IPS-15b (cell line): ENCODE measurements at regions not wholly inside any gene's neighbourhood (a gene's known extent, or its start where the extent isn't known, plus 50 kb on each side); places are given as distances from the start of the nearest gene placed in this dataset.

Experiments used
- H3K27me3 ChIP-seq: one replicate; pipeline ENCODE4 v1.6.1; 2013; ENCODE audit warnings: low read length; ENCODE audit not compliant: control insufficient read depth, insufficient read depth
- H3K36me3 ChIP-seq: one replicate; pipeline ENCODE4 v1.6.1; 2013; ENCODE audit warnings: low read length; ENCODE audit not compliant: control insufficient read depth, insufficient read depth
- H3K4me1 ChIP-seq: one replicate; pipeline ENCODE4 v1.6.1; 2013; ENCODE audit warnings: mild to moderate bottlenecking, low read length; ENCODE audit not compliant: control insufficient read depth, insufficient read depth
- H3K4me3 ChIP-seq: one replicate; pipeline ENCODE4 v1.5.1; 2013; ENCODE audit warnings: low read depth, low read length
- H3K9ac ChIP-seq: one replicate; pipeline ENCODE4 v1.6.1; 2013; ENCODE audit warnings: low read depth, mild to moderate bottlenecking, low read length
- H3K9me3 ChIP-seq: one replicate; pipeline ENCODE4 v1.6.1; 2013; ENCODE audit warnings: mild to moderate bottlenecking, low read length; ENCODE audit not compliant: control insufficient read depth, insufficient read depth

GRCh38 chr5:68463606-68464005 lies 248.1 kb downstream of the PIK3R1 start:
- Histone ChIP-seq H3K4me3 (no peak overlapping the region), H3K36me3 (no peaks in the 10 kb centered on the region), H3K27me3 (no peaks in the 10 kb centered on the region), H3K9ac (no peak overlapping the region), H3K4me1 (no peaks in the 10 kb centered on the region), H3K9me3 (no peaks in the 10 kb centered on the region)

GRCh38 chr5:68464424-68464823 lies 248.9 kb downstream of the PIK3R1 start:
- Histone ChIP-seq H3K9me3 (no peaks in the 10 kb centered on the region), H3K36me3 (no peaks in the 10 kb centered on the region), H3K4me1 (no peaks in the 10 kb centered on the region), H3K9ac (no peak overlapping the region), H3K27me3 (no peaks in the 10 kb centered on the region), H3K4me3 (no peak overlapping the region)

- Histone ChIP-seq H3K9me3 (no peaks in the 10 kb centered on the region), H3K4me1 (no peaks in the 10 kb centered on the region), H3K36me3 (no peaks in the 10 kb centered on the region), H3K4me3 (no peak overlapping the region), H3K9ac (no peak overlapping the region), H3K27me3 (no peaks in the 10 kb centered on the region)
Observed at GRCh38 chr5:68465133-68465532, 249.6 kb downstream of the PIK3R1 start.

- Histone ChIP-seq H3K27me3 (no peaks in the 10 kb centered on the region), H3K4me1 (no peaks in the 10 kb centered on the region), H3K4me3 (no peak overlapping the region), H3K9me3 (no peaks in the 10 kb centered on the region), H3K36me3 (no peaks in the 10 kb centered on the region), H3K9ac (no peak overlapping the region)
Observed at GRCh38 chr5:68465934-68466551, 250.5 kb downstream of the PIK3R1 start.

DNA sequence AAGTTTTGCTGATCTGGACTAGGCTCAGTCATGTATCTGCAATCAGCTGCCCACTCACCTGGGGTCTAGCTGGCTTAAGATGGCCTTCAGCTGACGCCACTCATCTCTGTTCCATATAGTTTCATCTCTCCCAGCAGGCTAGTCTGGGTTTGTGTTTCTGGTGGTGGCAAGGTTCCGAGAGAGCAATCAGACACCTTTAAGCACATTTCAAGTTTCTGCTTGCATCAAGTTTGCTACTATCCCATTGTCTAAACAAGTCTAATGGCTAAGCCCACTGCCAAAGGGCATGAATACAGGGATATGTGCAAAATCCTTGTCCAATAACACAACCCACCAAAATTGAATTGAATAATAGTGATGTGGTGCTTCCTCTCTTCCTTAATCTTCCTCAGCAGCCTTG lies 251.7 kb downstream of the PIK3R1 start:
- Histone ChIP-seq H3K9me3 (no peaks in the 10 kb centered on the region), H3K27me3 (no peaks in the 10 kb centered on the region), H3K4me3 (no peak overlapping the region), H3K9ac (no peak overlapping the region), H3K36me3 (no peaks in the 10 kb centered on the region), H3K4me1 (no peaks in the 10 kb centered on the region)

DNA sequence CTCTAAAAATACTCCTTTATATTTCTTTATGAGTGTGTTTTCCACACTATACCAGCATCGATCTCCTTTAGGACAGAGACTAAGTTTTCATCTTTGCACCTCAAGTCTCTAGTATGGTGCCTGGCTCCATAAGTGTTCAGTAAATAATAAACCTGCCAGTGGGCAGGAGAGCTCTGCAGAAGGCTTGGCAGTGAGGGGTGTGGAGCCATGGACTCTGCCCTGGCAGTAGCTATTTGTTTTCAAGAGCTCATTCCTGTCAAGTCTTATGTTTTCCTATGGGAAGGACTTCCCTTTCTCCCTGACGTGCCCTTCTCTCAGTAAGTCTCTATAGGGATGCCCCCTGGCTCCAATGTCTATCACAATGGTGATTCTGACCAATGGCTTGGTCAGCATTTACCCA lies 252.2 kb downstream of the PIK3R1 start:
- Histone ChIP-seq H3K27me3 (no peaks in the 10 kb centered on the region), H3K4me3 (no peak overlapping the region), H3K9me3 (no peaks in the 10 kb centered on the region), H3K9ac (no peak overlapping the region), H3K4me1 (no peaks in the 10 kb centered on the region), H3K36me3 (no peaks in the 10 kb centered on the region)

- no peaks in the 10 kb centered on the region for H3K36me3 ChIP-seq
- H3K9me3 ChIP-seq: no peaks in the 10 kb centered on the region
- no peak overlapping the region for H3K4me3 ChIP-seq
- H3K4me1 ChIP-seq: no peaks in the 10 kb centered on the region
- no peak overlapping the region for H3K9ac ChIP-seq
- no peaks in the 10 kb centered on the region for H3K27me3 ChIP-seq
Observed at GRCh38 chr5:68468322-68468721, 252.8 kb downstream of the PIK3R1 start.

DNA sequence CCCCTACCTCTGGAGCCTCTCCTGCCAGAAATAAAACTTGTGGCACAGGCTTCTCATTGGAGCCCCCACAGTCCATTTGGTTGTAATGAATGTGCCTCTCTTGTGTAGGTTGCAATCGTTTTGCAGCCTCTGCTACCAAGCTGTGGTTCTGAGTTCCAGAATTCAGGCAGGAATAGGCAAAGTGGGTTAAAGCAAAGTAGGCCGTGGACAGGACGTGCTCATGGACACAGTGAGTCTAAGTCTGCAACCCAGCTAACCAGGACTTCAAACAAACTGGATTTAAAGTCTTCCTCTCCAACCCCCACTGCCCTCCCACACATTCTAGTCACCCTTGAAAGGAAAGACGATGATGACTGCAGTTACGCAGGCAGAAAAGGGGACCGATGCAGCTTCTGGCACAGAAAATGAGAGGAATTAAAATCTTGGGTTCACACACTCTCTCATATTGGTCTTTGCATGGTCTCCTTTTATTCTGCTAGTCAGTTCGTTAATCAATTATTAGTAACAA lies 260.0 kb downstream of the PIK3R1 start:
- Histone ChIP-seq H3K27me3 (no peaks in the 10 kb centered on the region), H3K4me3 (no peak overlapping the region), H3K36me3 (no peaks in the 10 kb centered on the region), H3K9ac (no peak overlapping the region), H3K9me3 (no peaks in the 10 kb centered on the region), H3K4me1 (no peaks in the 10 kb centered on the region)

- Histone ChIP-seq H3K9me3 (no peaks in the 10 kb centered on the region), H3K27me3 (no peaks in the 10 kb centered on the region), H3K36me3 (no peaks in the 10 kb centered on the region), H3K9ac (no peak overlapping the region), H3K4me3 (no peak overlapping the region), H3K4me1 (no peaks in the 10 kb centered on the region)
Observed at GRCh38 chr5:68476854-68477253, 261.3 kb downstream of the PIK3R1 start.

DNA sequence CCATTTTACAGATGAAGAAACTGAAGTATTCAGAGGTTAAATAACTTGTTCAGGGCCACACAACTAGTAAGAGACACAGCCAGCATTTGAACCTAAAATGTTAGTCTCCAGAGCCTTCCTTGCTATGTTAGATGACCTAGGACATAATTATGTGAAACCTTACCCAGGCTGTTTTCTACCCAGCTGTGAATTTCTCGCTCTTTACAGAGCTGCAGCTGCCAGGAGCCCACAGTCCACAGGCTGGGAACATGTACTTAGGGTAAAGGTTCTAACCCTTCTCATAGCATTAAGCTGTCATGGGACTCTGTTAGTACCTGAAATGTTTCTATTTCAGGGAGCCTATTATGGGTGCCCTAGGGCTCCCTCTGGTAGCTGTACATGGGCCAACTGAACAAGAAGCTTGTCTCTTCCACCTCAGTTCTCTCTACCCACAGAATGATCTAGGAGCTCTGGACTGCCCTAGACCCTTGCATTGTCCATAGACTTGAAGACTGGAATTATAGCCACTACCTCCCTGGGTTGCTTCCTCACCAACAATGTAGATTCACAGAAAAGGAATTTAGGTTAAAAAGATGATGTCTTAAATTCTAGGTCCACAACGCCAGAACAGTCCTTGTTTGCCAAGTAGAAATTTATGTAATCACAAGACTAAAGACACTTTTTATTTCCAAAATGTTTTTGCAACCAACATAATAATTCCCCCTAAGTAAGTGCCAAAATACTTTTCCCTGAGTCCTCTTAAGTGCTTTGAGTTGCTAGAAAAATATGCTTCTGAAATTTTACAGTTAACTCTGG lies 262.9 kb downstream of the PIK3R1 start:
- H3K9me3 ChIP-seq: no peaks in the 10 kb centered on the region
- H3K4me3 ChIP-seq: no peak overlapping the region
- no peaks in the 10 kb centered on the region for H3K36me3 ChIP-seq
- H3K27me3 ChIP-seq: no peaks in the 10 kb centered on the region
- H3K4me1 ChIP-seq: no peaks in the 10 kb centered on the region
- no peak overlapping the region for H3K9ac ChIP-seq

GRCh38 chr5:68479524-68479923 lies 264.0 kb downstream of the PIK3R1 start:
- Histone ChIP-seq H3K4me1 (no peaks in the 10 kb centered on the region), H3K36me3 (no peaks in the 10 kb centered on the region), H3K27me3 (no peaks in the 10 kb centered on the region), H3K9ac (no peak overlapping the region), H3K4me3 (no peak overlapping the region), H3K9me3 (no peaks in the 10 kb centered on the region)

GRCh38 chr5:68480335-68480940 lies 264.9 kb downstream of the PIK3R1 start:
- Histone ChIP-seq H3K4me1 (no peaks in the 10 kb centered on the region), H3K9ac (no peak overlapping the region), H3K4me3 (no peak overlapping the region), H3K27me3 (no peaks in the 10 kb centered on the region), H3K36me3 (no peaks in the 10 kb centered on the region), H3K9me3 (no peaks in the 10 kb centered on the region)
